GM18861 (cell line): ENCODE measurements at regions not wholly inside any gene's neighbourhood (a gene's known extent, or its start where the extent isn't known, plus 50 kb on each side); places are given as distances from the start of the nearest gene placed in this dataset.
"Not testable (repeated sequence)": the region's sequence is repeated elsewhere in the genome, so short reads cannot be mapped to it uniquely, and the experiment has no call there.

Experiments used
- ATAC-seq: cut with Tn5 transposase; IDR thresholded peaks from one replicate; pipeline ENCODE4 v1.9.1; 2021; ENCODE audit not compliant: unreplicated experiment

- no peak for ATAC-seq
These were observed 603.7 kb downstream of the TBC1D22A start for GRCh38 chr22:47366026-47366767.

- ATAC-seq = no peak
These were observed 598.8 kb downstream of the TBC1D22A start for GRCh38 chr22:47361247-47361646.

- ATAC-seq = no peak
These were observed 595.0 kb downstream of the TBC1D22A start for GRCh38 chr22:47357493-47357892.

- ATAC-seq = no peak
These were observed 594.6 kb downstream of the TBC1D22A start for GRCh38 chr22:47357086-47357485.

GRCh38 chr22:47356511-47357011 is 594.1 kb downstream of the TBC1D22A start:
- ATAC-seq = no peak

- ATAC-seq = no peak
These were observed 593.5 kb downstream of the TBC1D22A start for GRCh38 chr22:47355776-47356510.

- ATAC-seq = no peak
These were observed 592.9 kb downstream of the TBC1D22A start for GRCh38 chr22:47355388-47355725.

GRCh38 chr22:47354668-47355387 is 592.4 kb downstream of the TBC1D22A start:
- ATAC-seq = no peak

GRCh38 chr22:47352920-47353700 is 590.7 kb downstream of the TBC1D22A start:
- ATAC-seq = no peak

GRCh38 chr22:47351836-47352579 is 589.6 kb downstream of the TBC1D22A start:
- ATAC-seq = no peak

GRCh38 chr22:47346287-47346686 is 583.8 kb downstream of the TBC1D22A start:
- not testable (repeated sequence) for ATAC-seq

- no peak for ATAC-seq
These were observed 582.6 kb downstream of the TBC1D22A start for GRCh38 chr22:47345025-47345424.

- no peak for ATAC-seq
These were observed 582.0 kb downstream of the TBC1D22A start for GRCh38 chr22:47344414-47344813.

- no peak for ATAC-seq
These were observed 581.2 kb downstream of the TBC1D22A start for GRCh38 chr22:47343611-47344010.

GRCh38 chr22:47342446-47342845 is 580.0 kb downstream of the TBC1D22A start:
- no peak for ATAC-seq

GRCh38 chr22:47341464-47341863 is 579.0 kb downstream of the TBC1D22A start:
- ATAC-seq = no peak

GRCh38 chr22:47340851-47341436 is 578.5 kb downstream of the TBC1D22A start:
- ATAC-seq = no peak

- no peak for ATAC-seq
These were observed 574.7 kb downstream of the TBC1D22A start for GRCh38 chr22:47337161-47337621.

- ATAC-seq = no peak
These were observed 573.5 kb downstream of the TBC1D22A start for GRCh38 chr22:47335958-47336357.

- no peak for ATAC-seq
These were observed 573.0 kb downstream of the TBC1D22A start for GRCh38 chr22:47335460-47335859.
